NCI-H1436 (cell line): ENCODE measurements at regions not wholly inside any gene's neighbourhood (a gene's known extent, or its start where the extent isn't known, plus 50 kb on each side); places are given as distances from the start of the nearest gene placed in this dataset.
"Not testable (repeated sequence)": the region's sequence is repeated elsewhere in the genome, so short reads cannot be mapped to it uniquely, and the experiment has no call there.

Experiments used
- DNase-seq: peaks from one replicate; lab custom pipeline; 2025; lab: John Stamatoyannopoulos, UW

- no peak for DNase-seq
Observed at GRCh38 chrX:117680286-117680685, 436.3 kb downstream of the KLHL13 start.

GRCh38 chrX:117653396-117653795, 463.2 kb downstream of the KLHL13 start:
- no peak for DNase-seq

DNA sequence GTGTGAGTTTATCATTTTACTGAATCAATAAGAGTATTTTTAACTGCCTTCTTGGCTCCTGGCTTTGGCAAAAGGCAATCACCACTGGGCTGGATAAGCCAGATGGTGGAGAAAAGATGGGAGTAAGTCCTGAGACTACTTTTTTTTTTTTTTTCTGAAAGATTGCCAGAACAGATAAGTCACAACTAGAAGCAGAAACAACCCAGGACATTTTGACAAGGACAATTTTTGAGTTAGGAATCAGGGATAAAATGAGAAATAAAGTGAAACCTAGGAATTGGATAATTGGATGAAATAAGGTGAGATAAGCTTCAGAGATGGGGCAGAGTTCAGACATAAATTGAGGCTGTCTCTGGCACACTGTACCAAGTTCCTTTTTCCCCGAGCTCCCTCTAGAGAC, 471.0 kb downstream of the KLHL13 start:
- DNase-seq = no peak

GRCh38 chrX:117641913-117642656, 474.5 kb downstream of the KLHL13 start:
- DNase-seq = no peak

DNA sequence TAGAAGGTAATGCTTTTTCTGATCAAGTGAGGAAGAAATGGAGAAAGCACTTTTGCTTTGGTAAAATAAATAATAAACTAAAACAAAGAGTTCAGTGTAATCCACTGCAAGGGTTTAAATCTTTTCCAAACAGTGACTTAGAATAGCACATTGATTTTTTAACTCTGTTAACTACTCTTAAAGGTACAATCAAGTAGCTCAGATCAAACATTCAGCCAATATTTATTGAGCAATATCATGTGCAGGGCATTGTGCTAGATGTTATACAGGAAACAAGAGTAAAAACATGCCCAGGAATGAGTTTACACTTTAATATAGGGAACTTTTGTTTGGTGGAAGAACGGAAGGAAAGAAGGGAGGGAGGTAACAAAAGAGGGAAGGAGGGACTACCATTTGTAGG, 479.8 kb downstream of the KLHL13 start:
- DNase-seq = no peak

DNA sequence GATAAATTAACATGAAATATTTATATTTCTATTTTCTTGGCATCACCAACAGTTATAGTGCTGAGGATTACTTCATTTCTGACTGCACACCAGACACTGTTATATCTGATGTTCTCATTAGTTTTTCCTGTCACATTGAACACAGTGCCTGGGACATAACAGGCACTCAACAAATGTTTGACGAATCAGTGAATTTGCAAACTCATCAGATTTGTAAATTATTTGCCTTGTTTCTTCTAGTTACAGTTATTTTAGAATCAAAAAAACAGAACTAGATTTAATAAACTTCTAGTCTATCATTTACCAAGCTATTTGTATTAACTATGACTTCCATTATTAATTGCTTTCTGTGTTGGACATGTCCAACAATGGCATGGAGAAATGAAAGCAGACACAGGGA, 483.3 kb downstream of the KLHL13 start:
- DNase-seq = no peak

- DNase-seq = no peak
Observed at GRCh38 chrX:117628381-117628780, 488.2 kb downstream of the KLHL13 start.

GRCh38 chrX:117610806-117611205, 505.8 kb downstream of the KLHL13 start:
- no peak for DNase-seq

DNA sequence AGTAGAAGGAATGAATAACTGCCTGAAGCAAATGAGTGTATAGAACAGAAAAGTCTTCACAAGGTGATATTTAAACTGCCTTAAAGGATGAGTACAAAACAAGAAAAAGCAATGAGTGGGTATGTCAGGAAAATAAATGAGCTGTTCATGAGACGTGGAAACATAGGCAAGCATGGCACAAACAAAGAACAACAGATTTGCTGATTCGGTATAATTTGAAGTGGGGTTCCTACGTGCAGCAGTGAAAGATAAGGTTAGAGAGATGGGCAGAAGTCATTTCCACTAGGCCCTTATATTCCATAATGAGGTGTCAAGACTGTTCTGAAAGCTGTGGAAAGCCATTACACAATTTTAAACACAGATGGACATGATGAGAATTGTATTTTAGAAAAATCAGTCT, 506.6 kb downstream of the KLHL13 start:
- no peak for DNase-seq

GRCh38 chrX:117607561-117607960, 509.0 kb downstream of the KLHL13 start:
- DNase-seq = no peak

DNA sequence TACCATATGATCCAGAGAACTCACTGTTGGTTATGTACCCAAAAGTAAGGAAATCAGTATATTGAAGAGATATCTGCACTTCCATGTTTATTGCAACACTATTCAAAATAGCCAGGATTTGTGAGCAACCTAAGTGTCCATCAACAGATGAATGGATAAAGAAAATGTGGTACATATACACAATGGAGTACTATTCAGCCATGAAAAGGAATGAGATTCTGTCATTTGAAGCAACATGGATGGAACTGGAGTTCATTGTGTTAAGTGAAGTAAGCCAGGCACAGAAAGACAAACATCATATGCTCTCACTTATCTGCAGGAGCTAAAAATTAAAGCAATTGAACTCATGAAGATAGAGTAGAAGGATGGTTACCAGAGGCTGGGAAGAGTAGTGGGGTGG, 510.5 kb downstream of the KLHL13 start:
- DNase-seq = not testable (repeated sequence)

GRCh38 chrX:117570160-117570559, 546.5 kb downstream of the KLHL13 start:
- DNase-seq = no peak

- no peak for DNase-seq
Observed at GRCh38 chrX:117568238-117568637, 548.4 kb downstream of the KLHL13 start.

DNA sequence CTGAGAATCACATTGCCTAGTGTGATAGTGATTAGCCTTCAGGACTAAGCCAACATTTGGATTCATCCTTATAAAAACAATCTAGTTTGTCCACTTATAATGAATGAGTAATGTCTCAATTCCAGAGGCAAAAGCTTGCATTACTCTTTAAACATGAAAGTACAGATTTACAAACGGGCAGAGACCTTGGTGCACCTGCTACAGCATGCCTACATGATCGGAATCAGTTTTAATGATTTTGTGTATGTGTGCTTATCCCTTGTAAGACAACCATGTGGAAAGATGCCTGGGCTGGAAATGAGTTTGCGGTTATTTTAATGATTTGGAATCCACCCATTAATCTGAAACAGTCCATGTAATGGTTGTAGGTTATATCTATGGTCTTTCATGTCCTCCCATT, 572.7 kb downstream of the KLHL13 start:
- no peak for DNase-seq

GRCh38 chrX:117539090-117539418, 577.6 kb downstream of the KLHL13 start:
- DNase-seq = no peak

DNA sequence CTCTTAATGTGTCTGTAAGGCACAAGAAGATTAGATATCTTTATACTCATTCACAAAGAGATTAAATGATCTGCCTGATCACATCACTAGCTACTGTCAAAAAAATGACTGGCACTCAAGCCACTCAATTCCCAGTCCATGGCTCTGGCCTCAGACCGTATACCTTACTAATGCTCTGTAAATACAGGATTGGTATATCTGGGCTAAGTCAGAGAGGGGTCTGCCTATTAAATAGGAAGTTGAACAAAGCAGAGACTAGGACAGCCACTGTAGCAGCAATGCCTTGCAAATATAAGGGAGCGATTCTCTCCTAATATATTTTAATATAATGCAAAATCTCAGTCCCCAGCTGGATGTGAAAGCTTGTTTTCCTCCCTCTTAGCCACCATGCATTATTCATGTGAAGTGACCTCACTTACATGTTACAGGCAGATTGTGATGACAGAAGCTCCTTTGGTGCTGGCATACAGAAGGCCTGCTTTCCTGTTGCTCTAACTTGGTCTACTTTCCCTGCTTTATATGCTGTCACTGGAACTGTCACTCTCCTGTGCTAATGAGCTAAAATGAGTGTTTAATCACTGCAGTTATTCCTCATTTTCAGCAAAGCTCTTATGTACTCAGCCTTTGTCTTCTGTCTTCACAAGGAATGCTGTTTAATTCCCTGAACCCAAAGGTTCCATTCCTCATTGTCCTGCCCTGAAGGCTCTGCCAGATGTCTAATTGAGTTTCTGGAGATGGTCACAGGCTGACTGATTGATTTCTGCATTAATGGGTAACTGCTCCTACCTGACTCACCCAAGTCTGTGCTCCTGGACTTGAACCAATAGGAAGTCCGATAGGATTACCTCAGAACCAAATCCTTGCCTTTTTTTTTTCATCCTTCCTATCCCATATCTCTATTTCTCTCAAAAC, 578.2 kb downstream of the KLHL13 start:
- no peak for DNase-seq

GRCh38 chrX:117532339-117532738, 584.3 kb downstream of the KLHL13 start:
- no peak for DNase-seq

DNA sequence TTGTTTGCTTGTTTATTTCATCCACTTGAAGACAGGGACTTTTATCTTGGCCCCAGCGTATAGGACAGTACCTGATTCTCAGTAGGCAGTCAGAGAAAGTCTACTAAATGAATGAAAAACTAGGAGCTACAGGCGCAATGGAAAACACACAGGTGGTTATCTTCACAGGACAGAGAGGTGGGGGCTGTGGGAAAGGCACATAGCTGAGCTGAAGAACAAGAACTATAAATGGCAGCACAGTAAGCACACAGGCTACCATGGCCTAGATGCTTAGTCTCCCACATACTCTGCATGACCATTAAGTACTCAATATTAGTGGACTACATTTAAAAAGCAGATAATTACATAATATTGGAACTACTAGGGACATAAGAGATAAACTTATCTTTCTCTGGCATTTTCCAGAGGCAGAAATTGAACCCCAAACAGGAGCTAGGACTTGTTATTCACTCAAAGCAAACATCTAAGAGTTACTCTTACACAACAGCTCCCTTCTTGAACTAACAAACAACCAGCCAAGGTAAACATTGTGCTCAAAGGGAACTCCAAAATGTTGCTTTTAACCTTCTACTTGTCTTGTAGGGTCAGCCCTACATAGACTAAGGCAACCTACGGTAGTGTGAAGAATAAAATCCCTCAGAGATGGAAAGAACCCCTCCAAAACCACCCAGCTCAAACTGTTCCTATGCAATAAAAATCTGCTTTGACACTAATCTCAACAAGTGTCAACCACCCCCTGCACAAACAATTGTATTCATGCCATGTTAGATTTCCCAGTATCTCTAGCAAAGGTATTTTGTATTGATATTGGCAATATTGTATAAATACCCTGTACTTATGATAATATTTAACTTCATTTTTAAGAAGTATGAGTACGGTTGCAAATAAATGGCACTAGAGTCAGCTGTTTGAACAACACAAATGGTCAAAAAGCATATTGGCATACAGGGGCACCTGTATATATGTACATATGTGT, 593.6 kb downstream of the KLHL13 start:
- no peak for DNase-seq

GRCh38 chrX:117517994-117518393, 598.6 kb downstream of the KLHL13 start:
- no peak for DNase-seq

DNA sequence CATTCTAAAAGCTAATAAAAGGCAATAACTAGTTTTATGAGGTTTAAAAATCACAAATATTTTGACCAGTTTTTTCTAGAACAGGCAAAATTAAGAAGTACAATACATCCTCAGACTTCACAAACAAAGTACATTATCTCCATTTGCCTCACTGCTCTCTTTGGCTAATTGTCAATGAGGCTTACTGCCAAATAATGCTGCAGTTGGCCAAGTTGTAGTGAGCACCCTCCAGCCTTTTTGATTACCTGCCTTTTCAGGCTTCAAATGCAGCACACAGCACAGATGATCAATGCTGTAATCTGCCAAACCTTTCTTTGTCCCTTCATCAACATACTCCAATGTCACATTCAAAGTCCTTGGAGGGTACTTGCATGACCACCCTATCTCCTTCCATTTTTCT, 605.2 kb downstream of the KLHL13 start:
- DNase-seq = no peak

GRCh38 chrX:117510453-117510852, 606.2 kb downstream of the KLHL13 start:
- no peak for DNase-seq

DNA sequence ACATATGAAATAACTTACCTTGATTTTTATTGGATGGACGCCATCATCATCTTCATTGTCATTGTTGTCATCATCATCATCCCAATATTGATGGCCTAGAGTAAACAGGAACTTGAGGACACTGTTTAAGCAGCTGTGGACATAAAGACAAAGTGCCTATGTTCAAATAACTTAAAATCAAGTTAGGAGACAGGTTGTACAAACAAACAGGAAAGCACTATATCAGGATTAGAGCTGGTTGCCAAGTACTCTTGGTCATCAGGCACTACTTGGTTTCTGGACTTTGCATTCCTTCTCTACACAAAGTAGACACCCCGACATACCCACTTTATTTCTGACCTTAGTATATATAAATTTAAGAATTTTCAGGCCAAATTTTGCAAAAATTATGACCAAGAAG, 608.6 kb downstream of the KLHL13 start:
- no peak for DNase-seq
